Transverse colon (tissue), 3 donors: ENCODE measurements at regions not wholly inside any gene's neighbourhood (a gene's known extent, or its start where the extent isn't known, plus 50 kb on each side); places are given as distances from the start of the nearest gene placed in this dataset.

Experiments
- CTCF ChIP-seq, 5 experiments: fragments of 200-600 bp in 3 of 5; fragments of 450-650 bp in 2 of 5; sonication (generic) in 3 of 5; IDR thresholded peaks; 1 replicate in 2 of 5; 2 replicates in 3 of 5; pipeline ENCODE4 v1.5.1; 2016 to 2017; ENCODE audit warnings: antibody characterized with exemption in 5 of 5, inconsistent platforms in 3 of 5, mild to moderate bottlenecking in 2 of 5, moderate library complexity in 1 of 5
- EP300 ChIP-seq: sonication (generic); formaldehyde crosslinking; IDR thresholded peaks from one replicate; pipeline ENCODE4 v1.6.1; 2017; ENCODE audit warnings: antibody characterized with exemption, low read depth
- POLR2A ChIP-seq: fragments of 450-650 bp; IDR thresholded peaks from one replicate; pipeline ENCODE4 v1.6.1; 2016; ENCODE audit warnings: antibody characterized with exemption, mild to moderate bottlenecking, moderate library complexity

GRCh38 chr9:26346942-26347477 is 545.6 kb downstream of the CAAP1 start:
- TF ChIP-seq CTCF (IDR thresholded peaks at IDR 0.05): no peak
- TF ChIP-seq EP300: no peak
- TF ChIP-seq POLR2A: no peak
